Effector memory CD8-positive, alpha-beta T cell (primary cell): ENCODE measurements at regions not wholly inside any gene's neighbourhood (a gene's known extent, or its start where the extent isn't known, plus 50 kb on each side); places are given as distances from the start of the nearest gene placed in this dataset.

Experiments used
- ATAC-seq: fragments of 150-1000 bp; cut with Tn5 transposase; replicated peaks from 2 replicates; pipeline ENCODE4 v1.10.0; 2021; ENCODE audit warnings: mild to moderate bottlenecking, moderate library complexity
- DNase-seq, 3 experiments: peaks; one replicate each; pipeline ENCODE4 v3.0.0; 2021
- H3K27ac Mint-ChIP-seq, 2 donors: one replicate each; pipeline ENCODE4 v1.8.0; 2022; ENCODE audit warnings: mild to moderate bottlenecking in 2 of 2, mixed read lengths in 2 of 2, moderate library complexity in 2 of 2
- H3K27me3 Mint-ChIP-seq, 2 donors: one replicate each; pipeline ENCODE4 v1.8.0; 2022; ENCODE audit warnings: mixed read lengths in 2 of 2
- H3K36me3 Mint-ChIP-seq: one replicate; pipeline ENCODE4 v1.8.0; 2022; ENCODE audit warnings: mild to moderate bottlenecking, moderate library complexity, mixed read lengths; ENCODE audit not compliant: insufficient read depth
- H3K4me1 Mint-ChIP-seq, 2 donors: one replicate each; pipeline ENCODE4 v1.8.0; 2022; ENCODE audit warnings: low read depth in 2 of 2, mixed read lengths in 2 of 2
- H3K4me3 Mint-ChIP-seq, 2 donors: one replicate each; pipeline ENCODE4 v1.8.0; 2022; ENCODE audit warnings: mild to moderate bottlenecking in 2 of 2, mixed read lengths in 2 of 2, moderate library complexity in 2 of 2
- H3K9me3 Mint-ChIP-seq, 2 donors: one replicate each; pipeline ENCODE4 v1.8.0; 2022; ENCODE audit warnings: mixed read lengths in 2 of 2

DNA sequence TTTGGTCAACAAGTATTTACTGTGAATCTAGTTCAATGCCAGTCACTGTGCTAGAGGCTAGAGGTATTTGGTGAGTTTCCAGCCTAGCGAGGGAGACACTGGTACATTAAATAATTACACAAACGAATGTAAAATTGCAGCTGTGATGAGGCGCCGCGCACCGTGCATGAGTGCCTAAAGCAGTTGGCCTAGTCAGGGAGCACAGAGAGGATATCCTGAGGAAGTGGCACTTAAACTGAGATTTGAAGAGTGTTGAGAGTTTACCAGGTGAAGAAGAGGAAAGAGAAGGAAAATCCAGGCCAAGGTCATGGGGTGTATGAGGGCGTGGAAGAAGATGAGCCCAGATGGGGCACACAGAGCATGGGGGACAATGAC, 157.6 kb upstream of the NDUFV2 start:
- Mint-ChIP-seq H3K27ac (no peak overlapping the region), H3K27me3 (peaks cover 21 to 35% of the 10 kb centered on the region in 2 donors), H3K9me3 (no peaks in the 10 kb centered on the region), H3K36me3 (no peaks in the 10 kb centered on the region), H3K4me1 (no peaks in the 10 kb centered on the region), H3K4me3 (no peak overlapping the region)
- ATAC-seq (no peak), DNase-seq (no peak)

DNA sequence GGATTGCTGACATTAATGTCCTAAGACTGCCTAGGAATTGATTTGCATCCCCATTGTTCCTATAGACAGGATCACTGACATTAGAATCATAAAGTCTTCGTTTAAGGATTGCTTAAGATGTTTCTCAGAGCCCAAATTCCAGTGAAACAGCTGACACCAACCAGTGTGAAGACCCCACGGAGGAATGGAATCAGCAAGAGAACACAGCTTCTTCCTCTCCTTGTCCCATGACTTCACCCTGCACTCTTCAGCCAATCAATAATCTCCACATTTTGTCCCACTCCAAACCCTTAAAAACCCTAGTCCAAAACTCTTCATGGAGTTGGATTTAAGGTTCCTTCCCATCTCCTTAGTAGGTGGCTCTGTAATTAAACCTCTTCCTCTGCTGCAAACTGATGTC, 157.0 kb upstream of the NDUFV2 start:
- Mint-ChIP-seq H3K4me1 (no peaks in the 10 kb centered on the region), H3K9me3 (no peaks in the 10 kb centered on the region), H3K36me3 (no peaks in the 10 kb centered on the region), H3K4me3 (no peak overlapping the region), H3K27me3 (peaks cover 21 to 29% of the 10 kb centered on the region in 2 donors), H3K27ac (no peak overlapping the region)
- DNase-seq, result no peak
- ATAC-seq, result no peak

DNA sequence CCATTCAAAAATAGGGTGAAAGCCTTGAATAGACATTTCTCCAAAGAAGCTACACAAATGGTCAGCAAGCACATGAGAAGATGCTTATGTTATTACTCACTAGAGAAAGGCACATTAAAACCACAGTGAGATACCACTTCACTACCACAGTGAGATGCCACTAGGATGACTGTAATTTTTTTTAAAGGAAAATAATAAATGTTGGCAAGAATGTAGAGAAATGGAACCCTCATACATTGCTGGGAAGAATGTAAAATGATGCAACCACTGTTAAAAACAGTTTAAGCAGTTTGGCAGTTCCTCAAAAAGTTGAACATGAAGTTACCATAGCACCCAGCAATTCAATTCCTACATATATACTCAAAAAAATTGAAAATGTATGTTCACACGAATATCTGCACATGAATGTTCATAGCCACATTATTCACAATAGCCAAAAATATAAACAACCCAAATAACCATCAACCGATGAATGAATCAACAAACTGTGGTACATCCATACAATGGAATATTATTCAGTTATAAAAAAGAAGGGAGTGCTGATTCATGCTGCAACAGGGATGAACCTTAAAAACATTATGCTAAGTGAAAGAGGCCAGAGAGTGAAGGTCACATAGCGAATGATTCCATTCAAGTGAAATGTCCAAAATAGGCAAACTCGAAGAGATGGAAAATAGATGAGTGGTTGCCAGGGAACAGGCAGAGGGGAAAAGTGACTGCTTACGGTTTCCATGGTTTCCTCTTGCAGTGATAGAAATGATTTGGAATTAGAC, 156.2 kb upstream of the NDUFV2 start:
- Mint-ChIP-seq H3K4me3 (no peak overlapping the region), H3K4me1 (no peaks in the 10 kb centered on the region), H3K36me3 (no peaks in the 10 kb centered on the region), H3K27me3 (peaks cover 21 to 23% of the 10 kb centered on the region in 2 donors), H3K9me3 (no peaks in the 10 kb centered on the region), H3K27ac (no peak overlapping the region)
- ATAC-seq (no peak), DNase-seq (no peak)

DNA sequence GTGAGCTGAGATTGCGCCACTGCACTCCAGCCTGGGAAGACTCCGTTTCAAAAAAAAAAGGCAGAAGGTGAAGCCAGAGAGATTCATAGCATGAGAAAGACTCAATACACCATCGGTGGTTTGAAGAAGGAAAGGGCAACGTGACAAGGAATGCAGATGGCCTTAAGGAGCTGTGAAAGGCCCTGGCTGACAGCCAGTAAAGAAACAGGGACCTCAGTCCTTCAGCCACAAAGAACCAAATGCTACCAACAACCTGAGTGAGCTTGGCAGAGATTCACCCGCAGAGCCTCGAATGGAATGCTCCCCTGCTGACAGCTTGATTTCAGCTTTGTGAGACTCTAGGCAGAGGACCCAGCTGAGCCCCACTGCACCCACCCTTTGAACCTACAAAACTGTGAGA, 154.9 kb upstream of the NDUFV2 start:
- no peaks in the 10 kb centered on the region for H3K9me3 Mint-ChIP-seq
- peaks cover 21 to 29% of the 10 kb centered on the region in 2 donors for H3K27me3 Mint-ChIP-seq
- H3K4me3 Mint-ChIP-seq, result no peak overlapping the region
- H3K36me3 Mint-ChIP-seq, result no peaks in the 10 kb centered on the region
- ATAC-seq (no peak), DNase-seq (no peak)
- H3K27ac Mint-ChIP-seq, result no peak overlapping the region
- peaks cover 0 to 4% of the 10 kb centered on the region in 2 donors for H3K4me1 Mint-ChIP-seq

DNA sequence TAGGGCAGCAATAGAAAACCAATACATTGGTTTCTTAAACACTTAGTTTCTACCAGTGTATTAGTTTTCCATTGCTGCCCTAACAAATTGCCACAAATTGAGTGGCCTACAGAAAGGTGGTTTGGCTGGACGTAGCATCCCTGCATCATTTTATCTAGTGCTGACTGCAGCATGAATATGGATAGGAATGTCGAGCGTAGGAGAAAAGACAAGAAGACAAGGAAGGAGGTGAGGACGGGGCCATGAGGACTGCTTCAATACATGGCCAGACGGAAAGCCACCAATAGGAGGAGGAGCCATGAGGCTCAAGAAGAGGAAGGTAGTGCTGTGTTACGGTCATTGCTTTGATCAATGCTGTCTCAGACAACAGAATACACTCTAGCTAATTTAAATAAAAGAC, 154.5 kb upstream of the NDUFV2 start:
- Mint-ChIP-seq H3K4me1 (peaks cover 0 to 4% of the 10 kb centered on the region in 2 donors), H3K4me3 (no peak overlapping the region), H3K9me3 (no peaks in the 10 kb centered on the region), H3K27me3 (peaks cover 21 to 29% of the 10 kb centered on the region in 2 donors), H3K27ac (no peak overlapping the region), H3K36me3 (no peaks in the 10 kb centered on the region)
- DNase-seq (no peak), ATAC-seq (no peak)

DNA sequence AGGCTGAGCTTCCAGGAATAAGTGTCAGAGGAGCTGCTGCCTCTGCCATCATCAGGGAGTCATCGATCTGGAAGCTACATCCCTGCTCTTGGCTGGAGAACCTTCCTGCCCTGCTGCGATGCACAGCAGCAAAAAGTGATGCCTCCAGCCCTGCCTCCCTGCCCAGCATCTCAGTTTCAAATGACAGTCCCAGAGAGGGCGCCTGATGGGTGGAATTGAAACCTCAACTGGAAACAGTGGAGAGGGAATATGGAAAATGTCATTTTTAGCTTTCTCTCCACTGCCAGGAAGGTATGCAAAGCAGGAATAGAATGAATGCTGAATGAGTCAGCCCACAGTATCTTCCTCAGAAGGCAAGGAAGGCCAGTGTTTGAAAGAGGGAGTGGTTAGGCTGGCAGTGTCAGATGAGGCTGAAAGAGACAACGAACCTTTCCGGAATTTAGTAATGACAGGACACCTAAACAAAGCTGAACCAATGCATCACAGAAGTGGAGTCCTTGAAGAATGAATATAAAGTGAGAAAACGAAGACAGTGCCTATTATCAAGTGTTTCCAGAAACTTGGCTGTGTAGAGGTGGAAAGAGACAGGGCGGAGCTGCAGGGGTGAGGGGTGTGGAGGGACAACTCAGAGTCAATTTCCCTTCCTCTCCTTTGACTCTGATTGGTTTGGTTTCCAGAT, 153.9 kb upstream of the NDUFV2 start:
- Mint-ChIP-seq H3K4me1 (peaks cover 0 to 4% of the 10 kb centered on the region in 2 donors), H3K36me3 (no peaks in the 10 kb centered on the region), H3K27ac (no peak overlapping the region), H3K27me3 (peaks cover 21 to 29% of the 10 kb centered on the region in 2 donors), H3K4me3 (no peak overlapping the region), H3K9me3 (no peaks in the 10 kb centered on the region)
- ATAC-seq, result no peak
- DNase-seq, result no peak

DNA sequence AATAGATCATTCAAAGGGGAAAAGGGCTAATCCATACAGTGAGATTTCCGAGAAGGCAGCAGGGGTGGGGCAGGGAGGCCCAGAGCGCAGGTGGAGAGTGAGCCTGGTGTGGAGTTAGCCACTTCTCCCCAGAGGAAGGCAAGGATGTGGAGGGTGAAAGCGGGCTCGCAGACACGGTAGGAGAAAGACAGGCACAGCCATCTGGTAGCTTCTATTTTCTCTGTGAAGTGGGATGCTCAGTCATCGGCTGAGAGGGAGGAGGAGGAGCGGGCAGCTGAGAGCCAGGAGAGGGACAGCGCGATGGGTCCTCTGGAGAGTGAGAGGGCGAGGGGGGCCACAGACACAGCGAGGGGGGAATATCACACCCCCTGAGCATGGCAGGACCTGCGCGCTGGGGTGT, 153.3 kb upstream of the NDUFV2 start:
- H3K9me3 Mint-ChIP-seq, result no peaks in the 10 kb centered on the region
- no peak for DNase-seq
- H3K4me1 Mint-ChIP-seq, result peaks cover 0 to 4% of the 10 kb centered on the region in 2 donors
- ATAC-seq, result no peak
- H3K36me3 Mint-ChIP-seq, result no peaks in the 10 kb centered on the region
- peaks cover 21 to 29% of the 10 kb centered on the region in 2 donors for H3K27me3 Mint-ChIP-seq
- H3K27ac Mint-ChIP-seq, result no peak overlapping the region
- no peak overlapping the region for H3K4me3 Mint-ChIP-seq

DNA sequence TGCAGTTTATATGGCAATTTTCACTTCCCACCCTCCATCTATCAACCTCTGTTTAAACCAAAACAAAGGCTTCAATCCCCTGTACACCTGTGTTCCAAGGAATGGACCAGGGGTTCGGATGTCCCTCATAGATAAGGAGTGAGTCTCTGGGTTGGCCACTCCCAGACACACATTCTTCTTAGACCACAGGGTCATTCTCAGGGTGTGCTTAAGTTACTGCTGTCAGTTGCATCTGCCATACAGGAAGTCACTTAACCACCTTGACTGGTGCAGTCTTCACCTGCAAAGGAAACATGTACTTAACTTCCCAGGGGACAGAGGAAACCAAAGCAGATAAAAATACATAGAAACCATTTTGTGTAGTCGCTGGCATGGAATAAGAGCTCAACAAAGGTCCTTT, 151.0 kb upstream of the NDUFV2 start:
- H3K9me3 Mint-ChIP-seq, result no peaks in the 10 kb centered on the region
- H3K27me3 Mint-ChIP-seq, result peaks cover 19 to 36% of the 10 kb centered on the region in 2 donors
- no peaks in the 10 kb centered on the region for H3K36me3 Mint-ChIP-seq
- no peak overlapping the region for H3K4me3 Mint-ChIP-seq
- DNase-seq (no peak), ATAC-seq (no peak)
- peaks cover 0 to 4% of the 10 kb centered on the region in 2 donors for H3K4me1 Mint-ChIP-seq
- H3K27ac Mint-ChIP-seq, result no peak overlapping the region

DNA sequence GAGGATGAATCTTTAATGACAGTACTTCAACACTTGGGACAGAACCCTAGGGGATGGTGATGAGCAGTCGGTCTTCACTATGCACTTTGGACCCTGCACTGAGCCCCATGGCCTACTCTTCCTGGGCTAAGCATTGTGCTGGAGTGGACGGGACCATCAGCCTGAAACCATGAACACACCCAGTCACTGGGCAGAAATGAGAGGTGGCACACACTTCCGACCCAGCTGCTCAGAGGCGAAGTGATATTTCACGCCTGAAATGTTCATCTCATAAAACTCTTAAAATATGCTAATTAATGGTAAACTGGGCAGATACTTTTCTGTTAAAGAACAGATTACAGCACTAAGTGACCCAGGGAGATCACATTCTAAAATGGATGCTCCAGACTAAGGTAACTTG, 150.3 kb upstream of the NDUFV2 start:
- Mint-ChIP-seq H3K9me3 (no peaks in the 10 kb centered on the region), H3K4me3 (no peak overlapping the region), H3K36me3 (no peaks in the 10 kb centered on the region), H3K4me1 (peaks cover 0 to 4% of the 10 kb centered on the region in 2 donors), H3K27ac (no peak overlapping the region), H3K27me3 (peaks cover 21 to 36% of the 10 kb centered on the region in 2 donors)
- DNase-seq, result no peak
- no peak for ATAC-seq

DNA sequence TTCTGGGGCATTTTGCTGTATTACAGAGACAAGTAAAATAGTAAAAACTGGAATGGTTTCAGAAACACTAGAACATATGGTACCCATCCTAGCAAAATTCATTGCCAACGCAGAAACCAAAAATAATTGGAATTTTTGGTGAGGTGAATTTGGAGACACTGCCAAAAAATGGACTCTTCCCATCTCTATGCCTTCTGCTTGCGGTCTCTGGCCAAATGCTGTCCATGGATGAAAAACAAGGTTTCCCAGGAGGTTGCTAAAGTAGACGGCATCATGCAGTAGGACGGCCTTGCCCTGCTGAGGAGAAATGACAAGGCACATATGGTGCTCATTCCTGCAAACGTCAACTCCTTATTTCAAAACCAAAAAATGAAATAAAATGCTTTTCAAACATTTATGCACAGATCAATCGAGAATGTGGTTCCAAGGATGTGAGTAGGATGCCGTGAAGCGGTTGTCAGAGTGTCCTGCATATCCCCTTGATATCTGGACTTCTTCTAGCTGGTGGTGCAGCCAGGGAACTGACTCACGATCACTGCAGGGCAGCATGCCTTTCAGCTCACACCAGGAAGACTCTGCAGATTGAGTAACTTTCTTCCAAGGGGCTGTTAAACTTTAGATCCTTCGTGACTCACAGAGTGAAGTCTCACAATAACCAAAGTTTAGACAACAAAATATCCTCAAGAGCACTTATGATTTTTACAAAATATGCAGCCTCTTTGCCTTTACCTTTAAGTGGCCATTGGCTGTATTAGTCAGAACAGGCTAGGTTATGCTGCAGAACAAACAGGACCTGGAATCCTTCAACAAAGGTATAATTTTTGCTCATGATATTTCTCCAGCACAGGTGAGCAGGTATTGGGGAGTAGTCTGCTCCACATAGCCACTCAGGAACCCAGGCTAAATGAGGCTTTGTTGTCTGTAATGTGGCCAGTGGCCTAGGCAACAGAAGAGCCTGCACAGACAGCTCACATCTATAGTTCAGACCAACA, 149.4 kb upstream of the NDUFV2 start:
- no peak overlapping the region for H3K27ac Mint-ChIP-seq
- ATAC-seq (no peak), DNase-seq (no peak)
- H3K4me1 Mint-ChIP-seq, result peaks cover 0 to 4% of the 10 kb centered on the region in 2 donors
- H3K4me3 Mint-ChIP-seq, result no peak overlapping the region
- peaks cover 21 to 31% of the 10 kb centered on the region in 2 donors for H3K27me3 Mint-ChIP-seq
- no peaks in the 10 kb centered on the region for H3K9me3 Mint-ChIP-seq
- H3K36me3 Mint-ChIP-seq, result no peaks in the 10 kb centered on the region

DNA sequence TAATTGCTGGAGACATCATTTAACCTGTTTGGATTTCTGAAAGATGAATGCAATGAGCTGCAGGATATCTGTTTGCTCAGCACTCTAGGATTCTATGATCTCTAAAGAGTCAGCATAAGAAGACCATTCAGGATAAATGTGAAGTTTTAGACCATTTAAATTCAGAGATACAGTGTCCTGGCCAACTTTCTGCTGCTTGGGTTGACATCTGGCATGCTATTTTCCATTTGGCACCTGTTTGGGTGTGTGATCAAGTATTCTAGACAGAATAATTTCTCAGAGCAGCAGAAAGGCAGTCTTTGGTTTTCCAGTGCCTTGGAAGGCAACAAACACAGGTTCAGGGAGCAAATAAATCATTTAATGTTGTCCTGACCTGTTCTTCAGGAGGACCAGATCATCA, 144.8 kb upstream of the NDUFV2 start:
- Mint-ChIP-seq H3K27me3 (peaks cover 17 to 24% of the 10 kb centered on the region in 2 donors), H3K4me3 (no peak overlapping the region), H3K27ac (no peak overlapping the region), H3K4me1 (no peaks in the 10 kb centered on the region), H3K9me3 (no peaks in the 10 kb centered on the region), H3K36me3 (no peaks in the 10 kb centered on the region)
- DNase-seq, result no peak
- ATAC-seq, result no peak

DNA sequence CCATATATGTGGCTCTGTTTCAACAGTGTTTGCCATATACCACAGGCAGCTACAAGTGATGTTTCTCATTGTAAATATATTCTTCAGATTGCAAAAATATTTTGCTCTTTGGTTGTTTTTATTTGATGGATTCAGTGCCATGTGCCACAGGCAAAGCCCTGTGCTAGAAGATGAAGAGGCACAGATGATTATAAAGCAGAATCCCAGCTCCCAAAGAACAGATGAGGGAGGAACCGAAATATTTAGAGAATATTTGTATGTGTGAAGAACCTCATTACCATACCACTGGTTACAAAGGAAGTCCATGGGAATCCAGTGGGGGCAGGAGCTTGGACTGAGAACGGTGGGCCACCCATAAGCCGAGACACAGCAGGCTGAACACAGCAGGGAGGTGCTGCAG, 143.8 kb upstream of the NDUFV2 start:
- peaks cover 17 to 24% of the 10 kb centered on the region in 2 donors for H3K27me3 Mint-ChIP-seq
- H3K4me3 Mint-ChIP-seq, result no peak overlapping the region
- ATAC-seq, result no peak
- no peaks in the 10 kb centered on the region for H3K4me1 Mint-ChIP-seq
- DNase-seq, result no peak
- no peak overlapping the region for H3K27ac Mint-ChIP-seq
- no peaks in the 10 kb centered on the region for H3K9me3 Mint-ChIP-seq
- no peaks in the 10 kb centered on the region for H3K36me3 Mint-ChIP-seq

DNA sequence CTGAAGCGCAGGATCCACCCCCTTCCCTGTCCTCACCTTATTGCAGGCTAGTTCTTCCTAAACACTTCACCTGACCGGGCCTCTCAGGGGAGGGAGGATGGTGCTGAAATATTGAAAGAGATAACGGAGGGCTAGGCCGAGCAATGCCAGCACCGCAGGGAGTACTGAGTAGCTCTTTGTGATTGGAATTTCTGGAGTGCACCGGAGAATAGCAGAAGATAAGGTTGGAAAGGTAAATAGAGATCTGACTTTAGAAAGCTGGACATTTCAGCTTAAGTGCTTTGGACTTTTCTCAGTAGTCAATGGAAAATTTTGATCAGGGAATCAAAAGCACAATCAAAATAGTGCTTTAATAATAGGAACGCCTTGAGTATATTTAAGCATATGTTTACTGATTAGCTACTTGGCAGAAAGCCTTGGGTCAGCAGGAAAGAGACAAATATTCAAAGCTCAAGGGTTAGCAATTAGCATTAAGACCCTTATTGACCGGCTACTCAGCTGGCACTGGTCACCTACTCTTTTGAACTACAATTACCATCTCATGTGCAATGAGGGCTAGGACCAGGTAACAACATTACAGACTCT, 142.9 kb upstream of the NDUFV2 start:
- peaks cover 17 to 24% of the 10 kb centered on the region in 2 donors for H3K27me3 Mint-ChIP-seq
- no peaks in the 10 kb centered on the region for H3K4me1 Mint-ChIP-seq
- DNase-seq (no peak), ATAC-seq (no peak)
- no peaks in the 10 kb centered on the region for H3K9me3 Mint-ChIP-seq
- H3K27ac Mint-ChIP-seq, result no peak overlapping the region
- H3K36me3 Mint-ChIP-seq, result no peaks in the 10 kb centered on the region
- H3K4me3 Mint-ChIP-seq, result no peak overlapping the region
